CD14-positive monocyte (primary cell): ENCODE measurements at regions not wholly inside any gene's neighbourhood (a gene's known extent, or its start where the extent isn't known, plus 50 kb on each side); places are given as distances from the start of the nearest gene placed in this dataset.
A peak's percentile ranks its signal among the peaks of the same experiment; 100 is the strongest.

Experiments used
- DNase-seq, 3 donors: peaks; one replicate each; pipeline ENCODE4 v3.0.0-alpha.2; 2011 to 2022
- H2AFZ ChIP-seq: 2 replicates; pipeline ENCODE4 v1.6.0; 2012; ENCODE audit warnings: mild to moderate bottlenecking, low read depth, low read length, inconsistent platforms; ENCODE audit not compliant: insufficient read depth, poor library complexity, severe bottlenecking
- H3K27ac ChIP-seq, 2 donors: 1 replicate in 1 of 2; 2 replicates in 1 of 2; pipeline ENCODE4 v1.5.1; 2012 to 2013; ENCODE audit warnings: low read length in 2 of 2, control low read depth in 1 of 2, inconsistent platforms in 1 of 2, low read depth in 1 of 2, mild to moderate bottlenecking in 1 of 2
- H3K27me3 ChIP-seq, 2 donors: one replicate each; pipeline versions ENCODE4 v1.6.0 to v1.6.1; 2011 to 2013; ENCODE audit warnings: low read length in 2 of 2; ENCODE audit not compliant: control insufficient read depth in 2 of 2, insufficient read depth in 2 of 2
- H3K36me3 ChIP-seq, 2 donors: replicated peaks in 1 of 2; 1 replicate in 1 of 2; 2 replicates in 1 of 2; pipeline versions ENCODE4 v1.5.1 to v1.6.1; 2012 to 2013; ENCODE audit warnings: low read length in 2 of 2, control low read depth in 1 of 2, inconsistent platforms in 1 of 2, mild to moderate bottlenecking in 1 of 2; ENCODE audit not compliant: insufficient read depth in 2 of 2, control insufficient read depth in 1 of 2
- H3K4me1 ChIP-seq, 2 donors: 1 replicate in 1 of 2; 2 replicates in 1 of 2; pipeline versions ENCODE4 v1.5.1 to v1.6.1; 2012 to 2013; ENCODE audit warnings: low read length in 2 of 2, control low read depth in 1 of 2, inconsistent platforms in 1 of 2, mild to moderate bottlenecking in 1 of 2, moderate library complexity in 1 of 2; ENCODE audit not compliant: insufficient read depth in 2 of 2, control insufficient read depth in 1 of 2
- H3K4me2 ChIP-seq: replicated peaks from 2 replicates; pipeline ENCODE3; 2012; ENCODE audit warnings: low read length, moderate library complexity, mild to moderate bottlenecking; ENCODE audit not compliant: poor library complexity, severe bottlenecking; ENCODE audit errors: extremely low read depth
- H3K4me3 ChIP-seq, 3 experiments: fragments of 200-600 bp in 1 of 3; sonication (generic) in 1 of 3; replicated peaks in 1 of 3; 1 replicate in 2 of 3; 2 replicates in 1 of 3; pipeline ENCODE4 v1.5.1; 2011 to 2013; ENCODE audit warnings: low read length in 3 of 3, mild to moderate bottlenecking in 3 of 3, control low read depth in 2 of 3, low read depth in 2 of 3, inconsistent platforms in 1 of 3, moderate library complexity in 1 of 3
- H3K79me2 ChIP-seq: 2 replicates; pipeline ENCODE4 v1.6.0; 2012; ENCODE audit warnings: mild to moderate bottlenecking, control low read depth, inconsistent platforms, low read length, moderate library complexity; ENCODE audit not compliant: insufficient read depth
- H3K9ac ChIP-seq: 2 replicates; pipeline ENCODE4 v1.6.0; 2017; ENCODE audit warnings: low read length, mild to moderate bottlenecking; ENCODE audit not compliant: insufficient read depth, poor library complexity, severe bottlenecking
- H3K9me3 ChIP-seq, 2 donors: replicated peaks in 1 of 2; 1 replicate in 1 of 2; 2 replicates in 1 of 2; pipeline versions ENCODE4 v1.5.1 to v1.6.1; 2012 to 2013; ENCODE audit warnings: low read length in 2 of 2, control low read depth in 1 of 2; ENCODE audit not compliant: control insufficient read depth in 1 of 2, insufficient read depth in 1 of 2
- H4K20me1 ChIP-seq: 2 replicates; pipeline ENCODE4 v1.6.0; 2012; ENCODE audit warnings: mild to moderate bottlenecking, low read length, control low read depth, moderate library complexity; ENCODE audit not compliant: insufficient read depth
- H3K27ac Mint-ChIP-seq, 7 donors: one replicate each; pipeline ENCODE4 v1.8.0; 2020; ENCODE audit warnings: mild to moderate bottlenecking in 7 of 7, mixed read lengths in 7 of 7, moderate library complexity in 6 of 7, inconsistent platforms in 2 of 7
- H3K27me3 Mint-ChIP-seq, 3 donors: one replicate each; pipeline ENCODE4 v1.8.0; 2021 to 2022; ENCODE audit warnings: low read depth in 3 of 3, mild to moderate bottlenecking in 3 of 3, mixed read lengths in 3 of 3, moderate library complexity in 3 of 3, inconsistent platforms in 1 of 3
- H3K36me3 Mint-ChIP-seq, 2 donors: one replicate each; pipeline ENCODE4 v1.8.0; 2020; ENCODE audit warnings: mixed read lengths in 2 of 2, inconsistent platforms in 1 of 2, mild to moderate bottlenecking in 1 of 2
- H3K4me1 Mint-ChIP-seq: one replicate; pipeline ENCODE4 v1.8.0; 2020; ENCODE audit warnings: mild to moderate bottlenecking, mixed read lengths
- H3K4me3 Mint-ChIP-seq, 2 donors: one replicate each; pipeline ENCODE4 v1.8.0; 2020; ENCODE audit warnings: mild to moderate bottlenecking in 2 of 2, mixed read lengths in 2 of 2, moderate library complexity in 1 of 2
- H3K9me3 Mint-ChIP-seq, 7 donors: one replicate each; pipeline ENCODE4 v1.8.0; 2020 to 2022; ENCODE audit warnings: mixed read lengths in 7 of 7, mild to moderate bottlenecking in 6 of 7, moderate library complexity in 6 of 7, inconsistent platforms in 2 of 7
- WGBS: methylation state at CpG from one replicate; pipeline ENCODE4 v1.1.5; 2013; ENCODE audit warnings: missing lambda C conversion rate; ENCODE audit not compliant: insufficient coverage; 5-methylcytosine and 5-hydroxymethylcytosine counted together
- intact Hi-C, 2 donors: fragments of 100-400 bp; cut with micrococcal nuclease; formaldehyde crosslinking; loops; one replicate each; pipeline versions ENCODE4 v1.15.0 to v1.15.1; 2023
- TF ChIP-seq, protein P1 (sequence below): fragments of 200-600 bp; IDR thresholded peaks from one replicate; pipeline ENCODE4 v1.8.0; 2022; ENCODE audit warnings: antibody characterized with exemption, mild to moderate bottlenecking

- no peak overlapping the region for H3K27ac Mint-ChIP-seq
- H3K4me1 Mint-ChIP-seq = peaks cover 6% of the 10 kb centered on the region
- intact Hi-C loops = no loop called here
- Histone ChIP-seq H3K9me3 (no peaks in the 10 kb centered on the region), H3K36me3 (no peaks in the 10 kb centered on the region), H3K79me2 (no peaks in the 10 kb centered on the region), H3K27ac (no peak overlapping the region), H3K4me2 (no peak overlapping the region), H3K27me3 (no peaks in the 10 kb centered on the region), H3K4me1 (no peaks in the 10 kb centered on the region), H4K20me1 (no peaks in the 10 kb centered on the region), H3K4me3 (no peak overlapping the region), H3K9ac (no peak overlapping the region), H2AFZ (no peak overlapping the region)
- H3K9me3 Mint-ChIP-seq = peaks cover 0 to 3% (median 0%) of the 10 kb centered on the region in 7 donors
- H3K36me3 Mint-ChIP-seq = no peaks in the 10 kb centered on the region
- no CpG with 5 or more reads among the region's 1 CpG for WGBS
- H3K27me3 Mint-ChIP-seq = peaks cover 2 to 8% (median 2%) of the 10 kb centered on the region in 3 donors
- H3K4me3 Mint-ChIP-seq = no peak overlapping the region
- peak in 2 of 3 donors; percentile 2 to 12 for DNase-seq
- TF ChIP-seq, protein P1, sequence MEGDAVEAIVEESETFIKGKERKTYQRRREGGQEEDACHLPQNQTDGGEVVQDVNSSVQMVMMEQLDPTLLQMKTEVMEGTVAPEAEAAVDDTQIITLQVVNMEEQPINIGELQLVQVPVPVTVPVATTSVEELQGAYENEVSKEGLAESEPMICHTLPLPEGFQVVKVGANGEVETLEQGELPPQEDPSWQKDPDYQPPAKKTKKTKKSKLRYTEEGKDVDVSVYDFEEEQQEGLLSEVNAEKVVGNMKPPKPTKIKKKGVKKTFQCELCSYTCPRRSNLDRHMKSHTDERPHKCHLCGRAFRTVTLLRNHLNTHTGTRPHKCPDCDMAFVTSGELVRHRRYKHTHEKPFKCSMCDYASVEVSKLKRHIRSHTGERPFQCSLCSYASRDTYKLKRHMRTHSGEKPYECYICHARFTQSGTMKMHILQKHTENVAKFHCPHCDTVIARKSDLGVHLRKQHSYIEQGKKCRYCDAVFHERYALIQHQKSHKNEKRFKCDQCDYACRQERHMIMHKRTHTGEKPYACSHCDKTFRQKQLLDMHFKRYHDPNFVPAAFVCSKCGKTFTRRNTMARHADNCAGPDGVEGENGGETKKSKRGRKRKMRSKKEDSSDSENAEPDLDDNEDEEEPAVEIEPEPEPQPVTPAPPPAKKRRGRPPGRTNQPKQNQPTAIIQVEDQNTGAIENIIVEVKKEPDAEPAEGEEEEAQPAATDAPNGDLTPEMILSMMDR = no peak
These were observed 134.8 kb upstream of the LARP1 start for GRCh38 chr5:154620411-154620810.

DNA sequence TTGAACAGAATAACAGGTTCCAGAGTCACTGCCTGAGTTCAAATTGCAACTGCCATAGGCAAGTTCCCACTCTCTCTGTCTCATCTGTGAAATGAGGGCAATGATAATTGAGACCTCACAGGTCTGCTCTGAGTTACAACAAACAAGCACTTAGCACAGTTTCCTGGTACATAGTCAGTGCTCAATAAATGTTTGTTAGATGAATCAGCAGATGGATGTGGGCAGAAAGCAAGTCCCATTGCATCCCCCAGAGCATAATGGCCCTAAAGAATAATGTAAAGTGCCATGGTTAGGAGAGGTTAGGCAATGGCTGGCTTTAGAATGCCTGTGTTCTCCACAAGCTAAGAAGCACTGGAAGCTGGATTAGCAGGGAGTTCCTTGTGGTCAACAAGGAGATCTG is 136.5 kb upstream of the LARP1 start:
- Histone ChIP-seq H3K9ac (no peak overlapping the region), H4K20me1 (no peaks in the 10 kb centered on the region), H3K9me3 (no peaks in the 10 kb centered on the region), H3K36me3 (no peaks in the 10 kb centered on the region), H3K4me3 (no peak overlapping the region), H3K79me2 (no peaks in the 10 kb centered on the region), H3K4me1 (no peaks in the 10 kb centered on the region), H3K27ac (no peak overlapping the region), H3K4me2 (no peak overlapping the region), H3K27me3 (peaks cover 3 to 6% of the 10 kb centered on the region in 2 donors), H2AFZ (no peak overlapping the region)
- Mint-ChIP-seq H3K27ac (no peak overlapping the region), H3K4me1 (peaks cover 6% of the 10 kb centered on the region), H3K27me3 (peaks cover 4 to 11% (median 9%) of the 10 kb centered on the region in 3 donors), H3K9me3 (peaks cover 0 to 3% (median 0%) of the 10 kb centered on the region in 7 donors), H3K36me3 (no peaks in the 10 kb centered on the region), H3K4me3 (no peak overlapping the region)
- TF ChIP-seq, protein P1 = no peak
- DNase-seq = no peak
- intact Hi-C loops = no loop called here
